ENCODE measurements at regions not wholly inside any gene's neighbourhood (a gene's known extent, or its start where the extent isn't known, plus 50 kb on each side); places are given as distances from the start of the nearest gene placed in this dataset.
A peak's percentile ranks its signal among the peaks of the same experiment; 100 is the strongest.

DNA sequence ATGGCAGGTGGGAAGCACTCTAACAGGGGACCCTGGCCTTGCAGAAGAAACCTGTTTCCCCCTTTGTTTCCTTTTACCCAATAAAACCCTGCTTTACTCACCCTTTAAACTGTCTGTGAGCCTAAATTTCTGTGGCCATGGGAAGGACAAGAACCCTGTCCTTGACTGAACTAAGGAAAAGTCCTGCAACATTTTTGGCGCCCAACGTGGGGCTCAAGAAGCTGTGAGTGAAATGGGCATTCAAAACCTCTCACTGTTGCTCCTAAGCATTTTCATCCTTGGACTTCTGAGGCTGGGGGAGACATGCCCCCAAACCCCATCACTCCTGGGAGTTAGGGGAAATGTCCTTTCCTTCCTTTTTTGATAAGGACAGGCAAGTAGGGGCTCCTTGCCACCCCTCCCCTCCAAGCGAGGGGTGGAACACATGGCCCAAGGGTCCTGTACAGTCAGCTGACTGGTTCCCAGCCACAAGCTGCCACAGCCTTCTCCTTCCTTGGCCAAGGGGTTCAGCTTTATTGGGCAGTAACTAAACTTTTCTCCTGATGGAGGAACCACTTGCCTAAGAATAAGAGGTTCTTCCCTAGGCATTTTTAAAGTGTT is 381.6 kb downstream of the KLF5 start:
- H3K27me3 ChIP-seq (ENCODE audit: insufficient read depth, low read length): no peaks in the 10 kb centered on the region
- no peak overlapping the region for H2AFZ ChIP-seq (ENCODE audit: low read depth, low read length, poor library complexity, severe bottlenecking)
- ChIA-PET CTCF (no interaction called here), POLR2A (no interaction called here), RAD21 (ENCODE audit: low non-redundant PET in 1 of 2, low total read pairs in 2 of 2, uncharacterized antibody in 2 of 2, unreplicated experiment in 2 of 2) (no interaction called here)
- H3K9me2 ChIP-seq (ENCODE audit: insufficient read depth): no peaks in the 10 kb centered on the region
- no peaks in the 10 kb centered on the region for H3K36me3 ChIP-seq (ENCODE audit: control insufficient read depth in 1 of 2, insufficient read depth in 2 of 2, low read length in 2 of 2)
- no peak for TF ChIP-seq EGR1 (IDR thresholded peaks at IDR 0.05; ENCODE audit: low read depth)
- TF ChIP-seq CBX3 (IDR thresholded peaks at IDR 0.05; ENCODE audit: low read depth): peak; percentile 62; the same call in 1 of the 2 replicates
- TF ChIP-seq, protein P1, sequence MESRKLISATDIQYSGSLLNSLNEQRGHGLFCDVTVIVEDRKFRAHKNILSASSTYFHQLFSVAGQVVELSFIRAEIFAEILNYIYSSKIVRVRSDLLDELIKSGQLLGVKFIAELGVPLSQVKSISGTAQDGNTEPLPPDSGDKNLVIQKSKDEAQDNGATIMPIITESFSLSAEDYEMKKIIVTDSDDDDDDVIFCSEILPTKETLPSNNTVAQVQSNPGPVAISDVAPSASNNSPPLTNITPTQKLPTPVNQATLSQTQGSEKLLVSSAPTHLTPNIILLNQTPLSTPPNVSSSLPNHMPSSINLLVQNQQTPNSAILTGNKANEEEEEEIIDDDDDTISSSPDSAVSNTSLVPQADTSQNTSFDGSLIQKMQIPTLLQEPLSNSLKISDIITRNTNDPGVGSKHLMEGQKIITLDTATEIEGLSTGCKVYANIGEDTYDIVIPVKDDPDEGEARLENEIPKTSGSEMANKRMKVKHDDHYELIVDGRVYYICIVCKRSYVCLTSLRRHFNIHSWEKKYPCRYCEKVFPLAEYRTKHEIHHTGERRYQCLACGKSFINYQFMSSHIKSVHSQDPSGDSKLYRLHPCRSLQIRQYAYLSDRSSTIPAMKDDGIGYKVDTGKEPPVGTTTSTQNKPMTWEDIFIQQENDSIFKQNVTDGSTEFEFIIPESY (IDR thresholded peaks at IDR 0.05; ENCODE audit: extremely low read depth, insufficient replicate concordance, low read length): no peak
- TF ChIP-seq ZFX (IDR thresholded peaks at IDR 0.05): no peak
- no peak for ATAC-seq
- H3K27ac ChIP-seq (ENCODE audit: low read depth, low read length): no peak overlapping the region
- H3K9me3 ChIP-seq (ENCODE audit: control insufficient read depth in 1 of 2, insufficient read depth in 1 of 2, low read depth in 1 of 2, low read length in 2 of 2): peaks cover 18 to 26% of the 10 kb centered on the region in 2 experiments; a peak in 2 of 4 replicates
- BruUV-seq (replicated peaks): no TSS peak
- no peak overlapping the region for H3K4me2 ChIP-seq (ENCODE audit: low read length)
- intact Hi-C loops (cut with micrococcal nuclease): no loop called here
- H3K4me3 ChIP-seq (replicated peaks in 1 of 2; ENCODE audit: low read depth in 1 of 2, low read length in 2 of 2): no peak overlapping the region
- DNase-seq (ENCODE audit: low read depth, low spot score): peak; percentile 39
- H3K4me1 ChIP-seq (ENCODE audit: control insufficient read depth in 1 of 2, insufficient read depth in 2 of 2, low read length in 2 of 2): no peaks in the 10 kb centered on the region
- no peak overlapping the region for H3K9ac ChIP-seq (ENCODE audit: low read length)
- H4K20me1 ChIP-seq (ENCODE audit: insufficient read depth): no peaks in the 10 kb centered on the region
- H3K79me2 ChIP-seq (ENCODE audit: insufficient read depth, low read length): no peaks in the 10 kb centered on the region

DNA sequence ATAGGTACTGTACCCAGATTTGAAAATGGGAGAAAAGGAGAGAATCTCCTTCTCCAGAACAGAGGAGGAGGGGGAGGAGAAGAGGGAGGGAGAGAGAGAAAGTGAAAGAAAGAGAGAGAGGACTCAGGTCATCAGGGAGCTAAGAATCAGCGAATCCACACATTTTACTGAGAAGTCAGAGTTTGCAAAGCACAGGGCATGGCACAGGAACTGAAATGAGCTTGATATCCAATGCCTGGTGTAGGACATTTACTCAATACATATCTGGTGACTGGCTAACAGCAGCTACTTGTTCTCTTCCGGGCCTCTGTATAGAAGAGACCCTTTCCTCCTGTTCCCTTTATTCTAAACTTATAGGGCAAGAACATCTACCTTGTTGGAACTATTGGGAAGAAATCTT is 375.1 kb downstream of the KLF5 start:
- ChIA-PET CTCF (interaction anchor here (0.5 kb wide), 1 partner anchor 311 kb away, joined by 3 read pairs; no protein-coding TSS in a partner anchor), RAD21 (ENCODE audit: low non-redundant PET in 1 of 2, low total read pairs in 2 of 2, uncharacterized antibody in 2 of 2, unreplicated experiment in 2 of 2) (no interaction called here), POLR2A (interaction anchor here (0.7 kb wide), 1 partner anchor 16 kb away, joined by 3 read pairs; no protein-coding TSS in a partner anchor)
- H2AFZ ChIP-seq (ENCODE audit: low read depth, low read length, poor library complexity, severe bottlenecking): no peak overlapping the region
- peaks cover 5 to 6% of the 10 kb centered on the region in 2 experiments; a peak in 2 of 4 replicates for H3K9me3 ChIP-seq (ENCODE audit: control insufficient read depth in 1 of 2, insufficient read depth in 1 of 2, low read depth in 1 of 2, low read length in 2 of 2)
- no peak overlapping the region for H3K27ac ChIP-seq (ENCODE audit: low read depth, low read length)
- no peak for DNase-seq (ENCODE audit: low read depth, low spot score)
- H3K36me3 ChIP-seq (ENCODE audit: control insufficient read depth in 1 of 2, insufficient read depth in 2 of 2, low read length in 2 of 2): no peaks in the 10 kb centered on the region
- intact Hi-C loops (cut with micrococcal nuclease): no loop called here
- ATAC-seq: no peak
- BruUV-seq (replicated peaks): no TSS peak
- H3K4me3 ChIP-seq (replicated peaks in 1 of 2; ENCODE audit: low read depth in 1 of 2, low read length in 2 of 2): no peak overlapping the region
- no peak overlapping the region for H3K9ac ChIP-seq (ENCODE audit: low read length)
- H3K4me1 ChIP-seq (ENCODE audit: control insufficient read depth in 1 of 2, insufficient read depth in 2 of 2, low read length in 2 of 2): peaks cover 12 to 17% of the 10 kb centered on the region in 2 experiments
- H4K20me1 ChIP-seq (ENCODE audit: insufficient read depth): no peaks in the 10 kb centered on the region
- H3K27me3 ChIP-seq (ENCODE audit: insufficient read depth, low read length): no peaks in the 10 kb centered on the region
- H3K4me2 ChIP-seq (ENCODE audit: low read length): no peak overlapping the region
- H3K9me2 ChIP-seq (ENCODE audit: insufficient read depth): no peaks in the 10 kb centered on the region
- H3K79me2 ChIP-seq (ENCODE audit: insufficient read depth, low read length): no peaks in the 10 kb centered on the region
- no peak for TF ChIP-seq EZH2 (IDR thresholded peaks at IDR 0.05)
- TF ChIP-seq, protein P2, sequence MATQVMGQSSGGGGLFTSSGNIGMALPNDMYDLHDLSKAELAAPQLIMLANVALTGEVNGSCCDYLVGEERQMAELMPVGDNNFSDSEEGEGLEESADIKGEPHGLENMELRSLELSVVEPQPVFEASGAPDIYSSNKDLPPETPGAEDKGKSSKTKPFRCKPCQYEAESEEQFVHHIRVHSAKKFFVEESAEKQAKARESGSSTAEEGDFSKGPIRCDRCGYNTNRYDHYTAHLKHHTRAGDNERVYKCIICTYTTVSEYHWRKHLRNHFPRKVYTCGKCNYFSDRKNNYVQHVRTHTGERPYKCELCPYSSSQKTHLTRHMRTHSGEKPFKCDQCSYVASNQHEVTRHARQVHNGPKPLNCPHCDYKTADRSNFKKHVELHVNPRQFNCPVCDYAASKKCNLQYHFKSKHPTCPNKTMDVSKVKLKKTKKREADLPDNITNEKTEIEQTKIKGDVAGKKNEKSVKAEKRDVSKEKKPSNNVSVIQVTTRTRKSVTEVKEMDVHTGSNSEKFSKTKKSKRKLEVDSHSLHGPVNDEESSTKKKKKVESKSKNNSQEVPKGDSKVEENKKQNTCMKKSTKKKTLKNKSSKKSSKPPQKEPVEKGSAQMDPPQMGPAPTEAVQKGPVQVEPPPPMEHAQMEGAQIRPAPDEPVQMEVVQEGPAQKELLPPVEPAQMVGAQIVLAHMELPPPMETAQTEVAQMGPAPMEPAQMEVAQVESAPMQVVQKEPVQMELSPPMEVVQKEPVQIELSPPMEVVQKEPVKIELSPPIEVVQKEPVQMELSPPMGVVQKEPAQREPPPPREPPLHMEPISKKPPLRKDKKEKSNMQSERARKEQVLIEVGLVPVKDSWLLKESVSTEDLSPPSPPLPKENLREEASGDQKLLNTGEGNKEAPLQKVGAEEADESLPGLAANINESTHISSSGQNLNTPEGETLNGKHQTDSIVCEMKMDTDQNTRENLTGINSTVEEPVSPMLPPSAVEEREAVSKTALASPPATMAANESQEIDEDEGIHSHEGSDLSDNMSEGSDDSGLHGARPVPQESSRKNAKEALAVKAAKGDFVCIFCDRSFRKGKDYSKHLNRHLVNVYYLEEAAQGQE (IDR thresholded peaks at IDR 0.05; ENCODE audit: low read depth): no peak
- no peak for TF ChIP-seq SP1 (IDR thresholded peaks at IDR 0.05; ENCODE audit: low read depth)
- no peak for TF ChIP-seq RAD21 (IDR thresholded peaks at IDR 0.05; ENCODE audit: low read depth)
- no peak for TF ChIP-seq YY1 (IDR thresholded peaks at IDR 0.05; ENCODE audit: extremely low read depth, insufficient replicate concordance, low read depth, low read length)
- TF ChIP-seq SIN3A (IDR thresholded peaks at IDR 0.05; ENCODE audit: low read depth): no peak
- TF ChIP-seq, protein P3, sequence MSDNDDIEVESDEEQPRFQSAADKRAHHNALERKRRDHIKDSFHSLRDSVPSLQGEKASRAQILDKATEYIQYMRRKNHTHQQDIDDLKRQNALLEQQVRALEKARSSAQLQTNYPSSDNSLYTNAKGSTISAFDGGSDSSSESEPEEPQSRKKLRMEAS (IDR thresholded peaks at IDR 0.05): no peak
- TF ChIP-seq, protein P4, sequence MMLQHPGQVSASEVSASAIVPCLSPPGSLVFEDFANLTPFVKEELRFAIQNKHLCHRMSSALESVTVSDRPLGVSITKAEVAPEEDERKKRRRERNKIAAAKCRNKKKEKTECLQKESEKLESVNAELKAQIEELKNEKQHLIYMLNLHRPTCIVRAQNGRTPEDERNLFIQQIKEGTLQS (IDR thresholded peaks at IDR 0.05): no peak
- no peak for TF ChIP-seq TCF7L2 (IDR thresholded peaks at IDR 0.05; ENCODE audit: borderline replicate concordance, extremely low read depth, insufficient read depth, insufficient read length)
- TF ChIP-seq ELF1 (IDR thresholded peaks at IDR 0.05; ENCODE audit: borderline replicate concordance, low read depth): no peak
- TF ChIP-seq EZH2phosphoT487 (IDR thresholded peaks at IDR 0.05; ENCODE audit: borderline replicate concordance): no peak

Data from HCT116 (cell line).